CD14-positive monocyte (primary cell): ENCODE measurements at regions not wholly inside any gene's neighbourhood (a gene's known extent, or its start where the extent isn't known, plus 50 kb on each side); places are given as distances from the start of the nearest gene placed in this dataset.
A peak's percentile ranks its signal among the peaks of the same experiment; 100 is the strongest.

Experiments used
- DNase-seq, 3 donors: peaks; one replicate each; pipeline ENCODE4 v3.0.0-alpha.2; 2011 to 2022
- H2AFZ ChIP-seq: 2 replicates; pipeline ENCODE4 v1.6.0; 2012; ENCODE audit warnings: mild to moderate bottlenecking, low read depth, low read length, inconsistent platforms; ENCODE audit not compliant: insufficient read depth, poor library complexity, severe bottlenecking
- H3K27ac ChIP-seq, 2 donors: 1 replicate in 1 of 2; 2 replicates in 1 of 2; pipeline ENCODE4 v1.5.1; 2012 to 2013; ENCODE audit warnings: low read length in 2 of 2, control low read depth in 1 of 2, inconsistent platforms in 1 of 2, low read depth in 1 of 2, mild to moderate bottlenecking in 1 of 2
- H3K27me3 ChIP-seq, 2 donors: one replicate each; pipeline versions ENCODE4 v1.6.0 to v1.6.1; 2011 to 2013; ENCODE audit warnings: low read length in 2 of 2; ENCODE audit not compliant: control insufficient read depth in 2 of 2, insufficient read depth in 2 of 2
- H3K36me3 ChIP-seq, 2 donors: replicated peaks in 1 of 2; 1 replicate in 1 of 2; 2 replicates in 1 of 2; pipeline versions ENCODE4 v1.5.1 to v1.6.1; 2012 to 2013; ENCODE audit warnings: low read length in 2 of 2, control low read depth in 1 of 2, inconsistent platforms in 1 of 2, mild to moderate bottlenecking in 1 of 2; ENCODE audit not compliant: insufficient read depth in 2 of 2, control insufficient read depth in 1 of 2
- H3K4me1 ChIP-seq, 2 donors: 1 replicate in 1 of 2; 2 replicates in 1 of 2; pipeline versions ENCODE4 v1.5.1 to v1.6.1; 2012 to 2013; ENCODE audit warnings: low read length in 2 of 2, control low read depth in 1 of 2, inconsistent platforms in 1 of 2, mild to moderate bottlenecking in 1 of 2, moderate library complexity in 1 of 2; ENCODE audit not compliant: insufficient read depth in 2 of 2, control insufficient read depth in 1 of 2
- H3K4me2 ChIP-seq: replicated peaks from 2 replicates; pipeline ENCODE3; 2012; ENCODE audit warnings: low read length, moderate library complexity, mild to moderate bottlenecking; ENCODE audit not compliant: poor library complexity, severe bottlenecking; ENCODE audit errors: extremely low read depth
- H3K4me3 ChIP-seq, 3 experiments: fragments of 200-600 bp in 1 of 3; sonication (generic) in 1 of 3; replicated peaks in 1 of 3; 1 replicate in 2 of 3; 2 replicates in 1 of 3; pipeline ENCODE4 v1.5.1; 2011 to 2013; ENCODE audit warnings: low read length in 3 of 3, mild to moderate bottlenecking in 3 of 3, control low read depth in 2 of 3, low read depth in 2 of 3, inconsistent platforms in 1 of 3, moderate library complexity in 1 of 3
- H3K79me2 ChIP-seq: 2 replicates; pipeline ENCODE4 v1.6.0; 2012; ENCODE audit warnings: mild to moderate bottlenecking, control low read depth, inconsistent platforms, low read length, moderate library complexity; ENCODE audit not compliant: insufficient read depth
- H3K9ac ChIP-seq: 2 replicates; pipeline ENCODE4 v1.6.0; 2017; ENCODE audit warnings: low read length, mild to moderate bottlenecking; ENCODE audit not compliant: insufficient read depth, poor library complexity, severe bottlenecking
- H3K9me3 ChIP-seq, 2 donors: replicated peaks in 1 of 2; 1 replicate in 1 of 2; 2 replicates in 1 of 2; pipeline versions ENCODE4 v1.5.1 to v1.6.1; 2012 to 2013; ENCODE audit warnings: low read length in 2 of 2, control low read depth in 1 of 2; ENCODE audit not compliant: control insufficient read depth in 1 of 2, insufficient read depth in 1 of 2
- H4K20me1 ChIP-seq: 2 replicates; pipeline ENCODE4 v1.6.0; 2012; ENCODE audit warnings: mild to moderate bottlenecking, low read length, control low read depth, moderate library complexity; ENCODE audit not compliant: insufficient read depth
- H3K27ac Mint-ChIP-seq, 7 donors: one replicate each; pipeline ENCODE4 v1.8.0; 2020; ENCODE audit warnings: mild to moderate bottlenecking in 7 of 7, mixed read lengths in 7 of 7, moderate library complexity in 6 of 7, inconsistent platforms in 2 of 7
- H3K27me3 Mint-ChIP-seq, 3 donors: one replicate each; pipeline ENCODE4 v1.8.0; 2021 to 2022; ENCODE audit warnings: low read depth in 3 of 3, mild to moderate bottlenecking in 3 of 3, mixed read lengths in 3 of 3, moderate library complexity in 3 of 3, inconsistent platforms in 1 of 3
- H3K36me3 Mint-ChIP-seq, 2 donors: one replicate each; pipeline ENCODE4 v1.8.0; 2020; ENCODE audit warnings: mixed read lengths in 2 of 2, inconsistent platforms in 1 of 2, mild to moderate bottlenecking in 1 of 2
- H3K4me1 Mint-ChIP-seq: one replicate; pipeline ENCODE4 v1.8.0; 2020; ENCODE audit warnings: mild to moderate bottlenecking, mixed read lengths
- H3K4me3 Mint-ChIP-seq, 2 donors: one replicate each; pipeline ENCODE4 v1.8.0; 2020; ENCODE audit warnings: mild to moderate bottlenecking in 2 of 2, mixed read lengths in 2 of 2, moderate library complexity in 1 of 2
- H3K9me3 Mint-ChIP-seq, 7 donors: one replicate each; pipeline ENCODE4 v1.8.0; 2020 to 2022; ENCODE audit warnings: mixed read lengths in 7 of 7, mild to moderate bottlenecking in 6 of 7, moderate library complexity in 6 of 7, inconsistent platforms in 2 of 7
- WGBS: methylation state at CpG from one replicate; pipeline ENCODE4 v1.1.5; 2013; ENCODE audit warnings: missing lambda C conversion rate; ENCODE audit not compliant: insufficient coverage; 5-methylcytosine and 5-hydroxymethylcytosine counted together
- intact Hi-C, 2 donors: fragments of 100-400 bp; cut with micrococcal nuclease; formaldehyde crosslinking; loops; one replicate each; pipeline versions ENCODE4 v1.15.0 to v1.15.1; 2023
- TF ChIP-seq, protein P1 (sequence below): fragments of 200-600 bp; IDR thresholded peaks from one replicate; pipeline ENCODE4 v1.8.0; 2022; ENCODE audit warnings: antibody characterized with exemption, mild to moderate bottlenecking

DNA sequence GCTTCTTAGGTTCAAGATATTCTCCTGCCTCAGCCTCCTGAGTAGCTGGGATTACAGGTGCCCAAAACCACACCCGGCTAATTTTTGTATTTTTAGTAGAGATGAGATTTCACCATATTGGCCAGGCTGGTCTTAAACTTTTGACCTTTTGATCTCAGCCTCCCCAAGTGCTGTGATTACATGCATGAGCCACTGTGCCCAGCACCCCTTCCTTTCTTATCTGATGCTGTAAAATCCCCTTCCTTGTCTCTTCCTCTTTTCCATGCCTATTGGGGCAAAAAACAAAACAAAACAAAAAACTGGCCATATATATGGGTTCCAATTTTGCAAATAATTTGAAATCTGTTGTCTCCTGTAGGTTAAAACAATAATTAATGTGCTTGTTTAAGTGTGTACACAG lies 74.0 kb upstream of the RPS4Y2 start:
- H3K4me3 Mint-ChIP-seq: no peak overlapping the region
- no peaks in the 10 kb centered on the region for H3K79me2 ChIP-seq
- H3K36me3 Mint-ChIP-seq: no peaks in the 10 kb centered on the region
- peak in 1 of 3 donors; percentile 2 for DNase-seq
- no peak overlapping the region for H3K9ac ChIP-seq
- no peaks in the 10 kb centered on the region for H3K9me3 ChIP-seq
- H3K36me3 ChIP-seq: no peaks in the 10 kb centered on the region
- H2AFZ ChIP-seq: no peak overlapping the region
- H3K27me3 Mint-ChIP-seq: peaks cover 0 to under 1% (median 0%) of the 10 kb centered on the region in 3 donors
- no peak overlapping the region for H3K27ac Mint-ChIP-seq
- H3K4me1 ChIP-seq: no peaks in the 10 kb centered on the region
- intact Hi-C loops: no loop called here
- H4K20me1 ChIP-seq: no peaks in the 10 kb centered on the region
- no peak overlapping the region for H3K27ac ChIP-seq
- TF ChIP-seq, protein P1, sequence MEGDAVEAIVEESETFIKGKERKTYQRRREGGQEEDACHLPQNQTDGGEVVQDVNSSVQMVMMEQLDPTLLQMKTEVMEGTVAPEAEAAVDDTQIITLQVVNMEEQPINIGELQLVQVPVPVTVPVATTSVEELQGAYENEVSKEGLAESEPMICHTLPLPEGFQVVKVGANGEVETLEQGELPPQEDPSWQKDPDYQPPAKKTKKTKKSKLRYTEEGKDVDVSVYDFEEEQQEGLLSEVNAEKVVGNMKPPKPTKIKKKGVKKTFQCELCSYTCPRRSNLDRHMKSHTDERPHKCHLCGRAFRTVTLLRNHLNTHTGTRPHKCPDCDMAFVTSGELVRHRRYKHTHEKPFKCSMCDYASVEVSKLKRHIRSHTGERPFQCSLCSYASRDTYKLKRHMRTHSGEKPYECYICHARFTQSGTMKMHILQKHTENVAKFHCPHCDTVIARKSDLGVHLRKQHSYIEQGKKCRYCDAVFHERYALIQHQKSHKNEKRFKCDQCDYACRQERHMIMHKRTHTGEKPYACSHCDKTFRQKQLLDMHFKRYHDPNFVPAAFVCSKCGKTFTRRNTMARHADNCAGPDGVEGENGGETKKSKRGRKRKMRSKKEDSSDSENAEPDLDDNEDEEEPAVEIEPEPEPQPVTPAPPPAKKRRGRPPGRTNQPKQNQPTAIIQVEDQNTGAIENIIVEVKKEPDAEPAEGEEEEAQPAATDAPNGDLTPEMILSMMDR: no peak
- no peaks in the 10 kb centered on the region for H3K4me1 Mint-ChIP-seq
- H3K4me3 ChIP-seq: no peak overlapping the region
- no peak overlapping the region for H3K4me2 ChIP-seq
- peaks cover 0 to 8% (median 0%) of the 10 kb centered on the region in 7 donors for H3K9me3 Mint-ChIP-seq
- no peaks in the 10 kb centered on the region for H3K27me3 ChIP-seq
- no CpG with 5 or more reads among the region's 1 CpG for WGBS

DNA sequence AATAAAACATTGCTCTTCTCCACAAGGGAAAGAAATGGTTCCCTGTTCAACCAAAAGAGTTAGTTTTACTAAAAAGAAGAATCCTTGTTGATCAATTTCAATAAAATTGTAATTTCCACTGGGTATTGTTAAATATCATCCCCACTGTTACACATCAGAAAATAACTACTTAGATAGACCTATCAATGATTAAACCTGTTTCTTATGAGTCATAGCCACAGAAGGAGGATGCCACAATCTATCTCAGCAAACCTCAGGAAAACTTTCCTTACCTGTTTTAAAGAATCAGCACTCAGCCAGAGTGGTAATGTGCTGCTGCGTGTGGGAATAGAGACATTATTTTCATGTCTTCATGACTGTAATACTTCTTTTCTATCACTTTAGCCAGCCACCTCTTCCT lies 72.5 kb upstream of the RPS4Y2 start:
- no CpG with 5 or more reads among the region's 1 CpG for WGBS
- no peaks in the 10 kb centered on the region for H4K20me1 ChIP-seq
- no peaks in the 10 kb centered on the region for H3K4me1 ChIP-seq
- no peak overlapping the region for H2AFZ ChIP-seq
- no peaks in the 10 kb centered on the region for H3K27me3 ChIP-seq
- no peak overlapping the region for H3K27ac ChIP-seq
- no peaks in the 10 kb centered on the region for H3K9me3 ChIP-seq
- TF ChIP-seq, protein P1: no peak
- Mint-ChIP-seq H3K27me3 (no peaks in the 10 kb centered on the region), H3K27ac (no peak overlapping the region), H3K4me3 (no peak overlapping the region), H3K9me3 (peaks cover 0 to 4% (median 0%) of the 10 kb centered on the region in 7 donors), H3K36me3 (no peaks in the 10 kb centered on the region), H3K4me1 (no peaks in the 10 kb centered on the region)
- no peak overlapping the region for H3K4me3 ChIP-seq
- intact Hi-C loops: no loop called here
- H3K9ac ChIP-seq: no peak overlapping the region
- H3K4me2 ChIP-seq: no peak overlapping the region
- no peak for DNase-seq
- H3K79me2 ChIP-seq: no peaks in the 10 kb centered on the region
- H3K36me3 ChIP-seq: no peaks in the 10 kb centered on the region
